H1 (cell line): ENCODE measurements at regions not wholly inside any gene's neighbourhood (a gene's known extent, or its start where the extent isn't known, plus 50 kb on each side); places are given as distances from the start of the nearest gene placed in this dataset.

Experiments
- CTBP2 ChIP-seq: IDR thresholded peaks from 2 replicates; pipeline ENCODE4 v1.7.0; 2011; ENCODE audit warnings: borderline replicate concordance, mild to moderate bottlenecking, moderate library complexity, mixed read lengths, low read length; ENCODE audit not compliant: insufficient read depth, insufficient read length
- HDAC2 ChIP-seq, 2 experiments: fragments of 300-600 bp in 1 of 2; sonication (generic) in 1 of 2; IDR thresholded peaks; 2 replicates each; pipeline ENCODE4 v1.6.1; 2011 to 2012; ENCODE audit warnings: low read depth in 2 of 2, low read length in 2 of 2, mild to moderate bottlenecking in 2 of 2, moderate library complexity in 2 of 2, borderline replicate concordance in 1 of 2, inconsistent platforms in 1 of 2
- JUND ChIP-seq: IDR thresholded peaks from 2 replicates; pipeline ENCODE4 v1.6.1; 2011; ENCODE audit warnings: mild to moderate bottlenecking, improper control_type of control experiment, low read length
- PHF8 ChIP-seq: fragments of 200-600 bp; sonication (generic); conservative IDR thresholded peaks from 2 replicates; pipeline ENCODE4 v1.7.1; 2012; ENCODE audit warnings: low read depth, mild to moderate bottlenecking, inconsistent platforms, low read length, moderate library complexity
- POU5F1 ChIP-seq: IDR thresholded peaks from 2 replicates; pipeline ENCODE4 v1.6.1; 2011; ENCODE audit warnings: low read depth, mild to moderate bottlenecking, low read length, moderate library complexity

GRCh38 chr10:120266022-120266421, 191.0 kb upstream of the PLPP4 start (continued):
- no peak for TF ChIP-seq CTBP2
- TF ChIP-seq POU5F1: no peak
- TF ChIP-seq PHF8: no peak
- TF ChIP-seq HDAC2 (IDR thresholded peaks at IDR 0.05; ENCODE audit: borderline replicate concordance in 1 of 2, low read depth in 2 of 2, low read length in 2 of 2): no peak
- no peak for TF ChIP-seq JUND
